COLO668 (cell line): ENCODE measurements at regions not wholly inside any gene's neighbourhood (a gene's known extent, or its start where the extent isn't known, plus 50 kb on each side); places are given as distances from the start of the nearest gene placed in this dataset.
"Not testable (repeated sequence)": the region's sequence is repeated elsewhere in the genome, so short reads cannot be mapped to it uniquely, and the experiment has no call there.

ENCODE experiments used
- DNase-seq: peaks from one replicate; lab custom pipeline; 2025; ENCODE audit not compliant: unreplicated experiment; lab: John Stamatoyannopoulos, UW

GRCh38 chr12:124160097-124160756 lies 134.7 kb upstream of the RFLNA start:
- DNase-seq: no peak

- DNase-seq: not testable (repeated sequence)
Measured at GRCh38 chr12:124161402-124161801, 133.5 kb upstream of the RFLNA start.

- DNase-seq: no peak
Measured at GRCh38 chr12:124162151-124163110, 132.5 kb upstream of the RFLNA start.

GRCh38 chr12:124165695-124166094 lies 129.2 kb upstream of the RFLNA start:
- no peak for DNase-seq

GRCh38 chr12:124167141-124167540 lies 127.8 kb upstream of the RFLNA start:
- DNase-seq: no peak

GRCh38 chr12:124168016-124168786 lies 126.7 kb upstream of the RFLNA start:
- no peak for DNase-seq

- no peak for DNase-seq
Measured at GRCh38 chr12:124169577-124170284, 125.2 kb upstream of the RFLNA start.

GRCh38 chr12:124170760-124171159 lies 124.1 kb upstream of the RFLNA start:
- DNase-seq: no peak

- no peak for DNase-seq
Measured at GRCh38 chr12:124171231-124171979, 123.5 kb upstream of the RFLNA start.

GRCh38 chr12:124172636-124173035 lies 122.3 kb upstream of the RFLNA start:
- DNase-seq: no peak

GRCh38 chr12:124173692-124174091 lies 121.2 kb upstream of the RFLNA start:
- DNase-seq: no peak

GRCh38 chr12:124174451-124175348 lies 120.2 kb upstream of the RFLNA start:
- no peak for DNase-seq

- no peak for DNase-seq
Measured at GRCh38 chr12:124175704-124176103, 119.2 kb upstream of the RFLNA start.

- DNase-seq: no peak
Measured at GRCh38 chr12:124177276-124177950, 117.5 kb upstream of the RFLNA start.

- no peak for DNase-seq
Measured at GRCh38 chr12:124177951-124178316, 117.0 kb upstream of the RFLNA start.

GRCh38 chr12:124179936-124180607 lies 114.8 kb upstream of the RFLNA start:
- no peak for DNase-seq

- no peak for DNase-seq
Measured at GRCh38 chr12:124183172-124183571, 111.7 kb upstream of the RFLNA start.

GRCh38 chr12:124184456-124184855 lies 110.4 kb upstream of the RFLNA start:
- DNase-seq: no peak
